CMK (cell line): ENCODE measurements at regions not wholly inside any gene's neighbourhood (a gene's known extent, or its start where the extent isn't known, plus 50 kb on each side); places are given as distances from the start of the nearest gene placed in this dataset.

Source experiments
- DNase-seq: peaks from one replicate; pipeline ENCODE4 v3.0.0-alpha.2; 2010; ENCODE audit warnings: low read depth

DNA sequence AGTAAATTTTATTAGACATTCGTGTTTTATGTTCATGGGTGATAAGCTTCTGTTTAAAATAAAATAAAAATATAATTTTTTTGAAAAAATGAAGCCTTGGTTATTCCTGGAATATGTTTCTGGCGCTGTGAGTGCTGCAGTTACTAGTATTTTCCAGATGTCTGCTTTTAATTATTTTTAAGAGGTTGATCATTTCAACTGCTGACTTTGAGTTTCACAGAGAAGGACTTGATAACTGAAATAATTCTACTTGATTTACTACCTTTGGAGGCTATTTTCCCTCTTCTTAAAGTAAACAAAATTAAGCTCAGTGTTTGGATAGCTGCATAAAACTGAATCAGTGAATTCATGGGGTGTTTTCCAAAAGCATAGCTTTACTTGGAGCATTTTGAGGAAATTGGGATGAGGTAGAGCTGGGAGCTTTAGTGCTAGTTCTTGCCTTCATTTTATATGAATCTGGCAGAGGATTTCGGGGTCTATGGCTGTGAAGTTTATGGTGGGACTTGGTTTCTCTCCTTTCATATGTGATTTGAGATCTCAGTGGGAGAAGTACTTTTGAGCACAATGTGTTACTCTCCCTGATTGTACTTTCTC, 666.5 kb downstream of the DCDC2C start:
- no peak for DNase-seq

DNA sequence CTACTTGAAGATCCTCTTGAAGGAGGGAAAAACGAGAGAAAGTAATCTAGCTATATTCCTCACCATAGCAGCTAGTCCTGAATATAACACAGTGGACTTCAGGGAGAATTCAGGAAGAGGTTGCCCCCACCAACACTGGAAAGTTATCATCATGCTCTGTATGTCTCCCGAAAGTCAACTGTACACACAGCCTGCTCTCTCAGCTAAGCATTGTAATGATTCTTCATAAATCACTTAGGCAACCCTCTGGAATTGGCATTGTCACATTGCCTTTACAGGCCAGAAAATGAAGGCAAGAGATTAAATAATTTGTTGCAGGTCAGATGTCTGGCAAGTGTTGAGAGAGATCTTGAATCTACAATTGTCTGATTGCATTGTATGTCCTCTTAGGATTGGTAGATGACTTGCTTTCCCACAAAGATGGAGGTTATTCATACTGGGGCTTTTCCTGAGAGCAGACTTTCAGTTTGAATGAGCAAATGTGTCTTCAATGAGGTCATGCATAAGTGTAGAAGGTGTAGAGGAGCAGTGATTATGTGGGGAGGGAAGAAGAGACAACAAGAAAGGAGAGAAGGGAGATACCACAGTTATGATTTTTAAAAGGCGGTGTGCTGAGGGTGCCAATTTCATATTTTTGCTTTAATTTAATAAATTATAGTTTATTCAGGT, 667.2 kb downstream of the DCDC2C start:
- DNase-seq, result no peak

- DNase-seq, result no peak
Measured at GRCh38 chr2:4381049-4381448, 677.7 kb downstream of the DCDC2C start.

GRCh38 chr2:4381773-4382172, 678.4 kb downstream of the DCDC2C start:
- no peak for DNase-seq

GRCh38 chr2:4391013-4391412, 687.6 kb downstream of the DCDC2C start:
- DNase-seq, result no peak

GRCh38 chr2:4404363-4404762, 701.0 kb downstream of the DCDC2C start:
- DNase-seq, result no peak

GRCh38 chr2:4408321-4408720, 704.9 kb downstream of the DCDC2C start:
- no peak for DNase-seq

DNA sequence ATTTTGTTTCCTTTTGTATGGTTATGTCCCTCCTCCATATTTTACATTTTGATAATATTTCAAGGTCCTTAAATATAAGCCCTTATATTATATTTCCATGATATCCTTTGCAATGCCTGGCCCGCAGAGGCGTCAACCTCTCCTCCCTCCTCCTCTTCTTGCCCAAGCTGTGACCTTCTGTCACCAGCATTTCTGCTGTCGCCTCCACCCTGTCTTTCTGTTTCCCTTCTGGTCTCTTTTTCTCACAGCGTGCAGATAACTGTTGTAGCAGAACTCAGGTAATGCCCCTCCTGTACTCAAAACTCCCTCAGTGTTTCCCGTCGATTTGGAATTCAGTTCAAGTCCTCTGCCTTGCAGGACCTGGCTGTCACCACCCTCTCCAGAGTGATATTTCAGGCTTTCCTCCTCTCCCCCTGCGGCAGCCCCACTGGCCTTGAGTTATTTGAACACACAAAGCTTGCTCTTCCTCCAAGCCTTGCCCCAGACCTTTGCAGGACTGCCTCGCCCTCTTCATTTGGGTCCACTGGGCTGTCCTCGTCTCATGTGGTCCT, 709.3 kb downstream of the DCDC2C start:
- no peak for DNase-seq

- no peak for DNase-seq
Measured at GRCh38 chr2:4415171-4415570, 711.8 kb downstream of the DCDC2C start.

DNA sequence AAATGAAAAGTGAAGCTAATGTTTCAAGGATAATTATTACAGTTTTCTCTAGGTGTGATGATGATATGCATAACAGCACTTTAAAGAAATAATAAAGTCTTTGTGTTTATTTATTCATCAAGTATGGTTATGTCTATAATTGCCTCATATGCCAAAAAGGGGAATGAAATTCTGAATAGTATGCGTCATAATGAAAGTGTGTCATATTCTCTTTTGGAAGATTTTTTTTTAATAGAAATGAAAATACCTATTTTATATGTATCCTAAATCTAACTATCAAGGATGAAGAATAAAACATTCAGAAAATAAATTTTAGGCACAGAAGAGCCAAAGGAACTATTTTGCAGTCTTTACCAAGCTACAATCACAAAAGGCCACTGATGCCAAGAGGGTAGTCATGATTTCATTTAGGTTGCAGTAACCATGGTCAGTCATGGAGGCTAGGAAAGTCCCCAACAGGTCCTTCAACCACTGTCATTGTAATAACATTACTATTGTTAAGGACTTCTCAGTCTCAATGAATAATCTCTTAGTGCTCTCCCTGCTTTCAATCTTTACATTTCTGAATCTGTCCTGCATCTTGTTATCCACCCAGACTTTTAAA, 712.5 kb downstream of the DCDC2C start:
- no peak for DNase-seq

DNA sequence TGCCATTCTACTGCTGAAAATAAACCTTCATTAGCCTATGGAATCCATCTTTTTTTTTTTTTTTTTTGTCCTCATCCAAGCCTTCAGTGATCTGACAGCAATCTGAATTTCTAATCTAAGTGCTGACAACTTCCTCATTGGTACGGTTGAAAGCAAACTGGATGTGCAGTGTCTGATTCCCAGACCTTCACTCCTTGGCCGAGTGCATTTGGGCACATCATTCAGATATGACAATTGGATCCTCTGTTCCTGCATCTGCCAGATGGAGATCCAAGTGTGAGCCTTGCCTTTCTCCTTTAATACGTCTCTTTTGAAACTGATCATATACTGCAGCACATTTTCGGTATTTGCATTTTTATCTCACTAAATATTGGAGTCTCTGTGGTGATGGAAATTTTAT, 713.1 kb downstream of the DCDC2C start:
- no peak for DNase-seq

- no peak for DNase-seq
Measured at GRCh38 chr2:4417771-4418170, 714.4 kb downstream of the DCDC2C start.

DNA sequence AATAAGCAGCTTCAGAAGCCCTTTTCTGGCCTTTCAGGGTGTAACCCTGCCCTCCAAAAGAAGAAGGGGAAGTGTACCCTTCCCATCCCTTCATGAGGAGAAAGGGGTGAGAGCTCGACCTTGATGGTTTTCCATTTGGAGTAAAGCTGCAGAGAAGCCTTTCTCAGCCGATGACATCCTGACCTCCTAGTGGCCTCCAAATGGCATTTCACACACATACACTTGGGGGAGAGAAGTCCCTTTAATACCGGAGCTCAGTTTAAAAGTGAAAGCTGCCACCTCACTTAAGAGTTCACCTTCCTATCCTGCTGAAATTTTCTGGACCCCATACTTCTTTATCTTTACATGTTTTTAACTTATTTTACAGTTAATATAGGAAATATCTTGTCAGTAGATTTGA, 716.7 kb downstream of the DCDC2C start:
- DNase-seq, result no peak

GRCh38 chr2:4424153-4424552, 720.8 kb downstream of the DCDC2C start:
- no peak for DNase-seq

DNA sequence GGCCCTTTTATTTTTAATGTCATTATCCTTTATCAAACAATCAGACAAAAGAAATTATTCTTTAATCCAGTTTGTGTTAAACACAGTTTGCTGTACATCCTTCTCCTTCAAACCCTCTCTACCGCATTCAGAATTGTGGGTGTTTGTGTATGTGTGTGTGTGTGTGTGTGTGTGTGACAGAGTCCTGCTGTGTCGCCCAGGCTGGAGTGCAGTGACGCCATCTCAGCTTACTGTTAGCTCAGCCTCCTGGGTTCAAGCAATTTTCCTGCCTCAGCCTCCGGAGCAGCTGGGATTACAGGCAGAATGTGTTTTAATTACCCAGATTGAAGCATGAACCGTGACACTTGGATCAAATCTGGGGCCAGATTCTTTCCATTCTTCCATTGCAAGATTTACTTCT, 723.7 kb downstream of the DCDC2C start:
- no peak for DNase-seq

DNA sequence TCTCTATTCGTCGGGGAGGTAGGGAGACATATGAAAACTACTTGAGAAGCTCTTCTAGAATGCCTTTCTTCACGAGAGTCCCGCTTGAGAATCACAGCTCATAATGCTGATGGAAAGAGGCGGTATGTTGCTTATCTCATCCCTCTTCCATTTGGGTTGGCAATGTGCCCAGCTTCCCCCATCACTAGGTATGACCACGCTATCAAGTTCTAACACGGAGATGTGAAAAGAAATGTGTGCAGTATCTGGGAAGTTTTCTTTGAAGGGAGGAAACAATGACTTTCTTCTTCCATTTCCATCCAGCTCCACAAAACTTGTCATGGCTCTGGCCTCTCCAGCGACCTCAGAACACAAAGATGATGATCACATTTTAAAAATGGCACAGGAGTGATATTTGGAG, 742.4 kb downstream of the DCDC2C start:
- DNase-seq, result no peak

DNA sequence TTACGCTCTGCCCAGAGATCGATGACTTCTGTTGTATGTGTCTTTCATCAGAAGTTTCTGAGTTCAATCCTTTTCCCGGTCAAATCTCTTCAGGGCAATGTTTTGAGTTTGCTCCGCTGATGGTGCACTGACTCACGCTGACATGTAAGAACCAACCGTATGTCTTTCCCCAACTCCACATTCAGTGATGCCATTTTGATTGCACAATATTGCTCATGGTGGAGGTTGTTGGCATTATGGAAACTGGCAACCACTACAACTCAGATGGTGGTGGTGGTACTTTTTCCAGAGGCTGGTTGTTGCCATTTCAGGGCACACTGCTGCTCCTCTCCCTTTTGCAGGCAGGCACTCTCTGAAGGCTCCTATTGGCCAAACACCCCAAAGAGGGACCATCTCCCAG, 751.5 kb downstream of the DCDC2C start:
- no peak for DNase-seq

DNA sequence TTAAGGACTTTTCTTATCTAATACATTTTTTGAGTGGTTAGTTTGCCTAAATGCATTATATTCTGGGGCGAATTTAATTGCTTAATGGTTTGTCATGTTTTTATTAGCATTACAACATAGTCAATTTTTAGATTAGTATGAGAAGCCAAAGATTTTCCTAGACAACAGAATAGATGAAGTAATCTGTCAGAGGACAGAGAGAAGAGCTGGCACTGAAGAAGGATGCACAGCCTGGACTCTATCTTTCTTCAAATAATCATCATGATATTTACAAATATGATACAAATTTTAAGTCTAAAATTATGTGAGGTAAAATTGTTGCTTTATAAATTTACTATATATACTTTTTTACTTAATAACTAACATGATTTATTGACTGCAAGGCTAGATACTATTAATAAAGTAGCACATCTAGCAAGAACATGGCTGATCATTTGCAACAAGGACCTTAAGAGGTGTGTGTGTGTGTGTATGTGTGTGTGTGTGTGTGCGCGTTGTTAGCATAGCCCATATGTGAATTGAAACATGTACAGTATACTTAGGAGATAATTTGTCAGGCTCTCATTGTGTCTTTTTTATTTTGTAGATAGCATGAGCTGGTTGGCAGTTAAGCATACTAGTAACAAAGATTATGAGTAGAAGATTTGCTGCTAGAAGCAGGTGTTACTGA, 752.2 kb downstream of the DCDC2C start:
- no peak for DNase-seq

DNA sequence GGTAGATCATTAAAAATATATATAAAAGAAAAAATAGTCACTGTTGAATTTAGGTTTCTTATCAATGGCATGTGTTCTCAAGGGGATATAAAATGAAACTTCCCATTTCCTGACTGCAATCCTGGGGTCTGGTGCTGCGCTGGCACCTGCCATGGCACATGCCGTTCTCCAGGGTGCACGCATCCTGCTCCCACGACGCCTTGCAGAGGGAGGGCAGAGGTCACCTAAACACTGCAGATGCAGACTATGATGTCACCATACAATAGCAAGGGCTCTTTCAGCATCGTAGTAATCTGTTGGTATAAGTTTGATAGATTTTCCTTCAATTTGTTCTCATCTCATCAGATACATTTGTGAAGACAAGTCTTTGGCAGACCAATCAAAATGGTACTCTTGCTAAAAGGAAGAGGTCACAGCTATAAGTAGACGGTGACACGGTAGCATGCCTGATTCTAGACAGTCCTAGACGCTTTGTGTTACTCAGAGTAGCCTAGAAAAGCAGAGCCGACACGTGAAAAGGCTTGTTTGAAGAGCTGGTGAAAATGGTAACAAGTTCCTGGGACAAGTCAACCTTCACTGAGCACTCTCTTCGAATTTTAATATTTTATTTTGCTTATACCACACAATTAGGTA, 761.4 kb downstream of the DCDC2C start:
- DNase-seq, result no peak

- no peak for DNase-seq
Measured at GRCh38 chr2:4465671-4466070, 762.3 kb downstream of the DCDC2C start.

- DNase-seq, result no peak
Measured at GRCh38 chr2:4475618-4476017, 772.2 kb downstream of the DCDC2C start.

- DNase-seq, result no peak
Measured at GRCh38 chr2:4483050-4483449, 779.7 kb downstream of the DCDC2C start.
